PFSK-1 (cell line): ENCODE measurements at regions not wholly inside any gene's neighbourhood (a gene's known extent, or its start where the extent isn't known, plus 50 kb on each side); places are given as distances from the start of the nearest gene placed in this dataset.

Source experiments
- FOXP2 ChIP-seq: optimal IDR thresholded peaks from 2 replicates; pipeline ENCODE3; 2011; ENCODE audit warnings: borderline replicate concordance, control low read depth, inconsistent platforms; ENCODE audit not compliant: insufficient read depth; ENCODE audit errors: extremely low read length, extremely low read depth
- POLR2AphosphoS5 ChIP-seq: IDR thresholded peaks from 2 replicates; pipeline ENCODE4 v1.6.1; 2012; ENCODE audit warnings: low read depth, mild to moderate bottlenecking, control low read depth, low read length, moderate library complexity
- SIN3A ChIP-seq: IDR thresholded peaks from 2 replicates; pipeline ENCODE4 v1.6.1; 2012; ENCODE audit warnings: mild to moderate bottlenecking, low read length, moderate library complexity, borderline replicate concordance; ENCODE audit not compliant: insufficient read depth
- TAF1 ChIP-seq: IDR thresholded peaks from 2 replicates; pipeline ENCODE4 v1.6.1; 2012; ENCODE audit warnings: low read length, control low read depth, borderline replicate concordance; ENCODE audit not compliant: insufficient read depth
- TF ChIP-seq, protein P1 (sequence below), 2 experiments: IDR thresholded peaks; 2 replicates each; pipeline versions ENCODE4 v1.6.1 to v1.8.0; 2011 to 2012; ENCODE audit warnings: low read depth in 2 of 2, low read length in 2 of 2, control low read depth in 1 of 2, inconsistent platforms in 1 of 2, mild to moderate bottlenecking in 1 of 2, moderate library complexity in 1 of 2; ENCODE audit not compliant: insufficient read depth in 1 of 2

DNA sequence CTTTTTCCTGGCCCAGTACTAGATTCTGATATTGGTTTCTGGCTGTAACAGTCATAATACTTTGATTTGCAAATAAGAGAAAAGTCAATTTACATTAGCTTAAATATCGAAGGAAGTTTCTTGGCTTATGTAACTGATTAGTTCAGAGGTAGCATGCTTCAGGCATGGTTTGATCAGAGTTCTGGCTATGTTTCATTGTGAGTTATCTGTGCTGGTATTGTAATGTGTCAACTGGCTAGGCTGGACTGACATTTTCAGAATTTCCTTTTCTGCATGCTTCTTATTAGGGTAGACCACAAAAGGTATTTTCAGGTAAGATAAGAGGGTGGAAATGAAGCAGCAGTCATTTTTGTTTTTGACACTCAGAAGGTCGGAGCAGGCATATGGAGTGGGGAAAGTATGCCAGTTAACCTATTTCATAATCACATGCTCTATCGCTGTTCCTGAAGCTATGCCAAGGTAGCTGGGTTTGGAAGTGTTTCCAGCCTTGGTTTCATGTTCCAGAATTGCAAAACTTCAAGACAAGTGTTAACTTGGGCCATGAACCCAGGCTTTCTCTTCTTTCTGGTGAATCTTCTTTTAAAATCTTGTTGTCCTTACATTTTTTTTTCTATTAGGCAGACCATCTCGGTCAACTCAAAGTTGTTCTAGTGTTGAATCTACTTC is 244.9 kb downstream of the DHX35 start:
- TF ChIP-seq, protein P1, sequence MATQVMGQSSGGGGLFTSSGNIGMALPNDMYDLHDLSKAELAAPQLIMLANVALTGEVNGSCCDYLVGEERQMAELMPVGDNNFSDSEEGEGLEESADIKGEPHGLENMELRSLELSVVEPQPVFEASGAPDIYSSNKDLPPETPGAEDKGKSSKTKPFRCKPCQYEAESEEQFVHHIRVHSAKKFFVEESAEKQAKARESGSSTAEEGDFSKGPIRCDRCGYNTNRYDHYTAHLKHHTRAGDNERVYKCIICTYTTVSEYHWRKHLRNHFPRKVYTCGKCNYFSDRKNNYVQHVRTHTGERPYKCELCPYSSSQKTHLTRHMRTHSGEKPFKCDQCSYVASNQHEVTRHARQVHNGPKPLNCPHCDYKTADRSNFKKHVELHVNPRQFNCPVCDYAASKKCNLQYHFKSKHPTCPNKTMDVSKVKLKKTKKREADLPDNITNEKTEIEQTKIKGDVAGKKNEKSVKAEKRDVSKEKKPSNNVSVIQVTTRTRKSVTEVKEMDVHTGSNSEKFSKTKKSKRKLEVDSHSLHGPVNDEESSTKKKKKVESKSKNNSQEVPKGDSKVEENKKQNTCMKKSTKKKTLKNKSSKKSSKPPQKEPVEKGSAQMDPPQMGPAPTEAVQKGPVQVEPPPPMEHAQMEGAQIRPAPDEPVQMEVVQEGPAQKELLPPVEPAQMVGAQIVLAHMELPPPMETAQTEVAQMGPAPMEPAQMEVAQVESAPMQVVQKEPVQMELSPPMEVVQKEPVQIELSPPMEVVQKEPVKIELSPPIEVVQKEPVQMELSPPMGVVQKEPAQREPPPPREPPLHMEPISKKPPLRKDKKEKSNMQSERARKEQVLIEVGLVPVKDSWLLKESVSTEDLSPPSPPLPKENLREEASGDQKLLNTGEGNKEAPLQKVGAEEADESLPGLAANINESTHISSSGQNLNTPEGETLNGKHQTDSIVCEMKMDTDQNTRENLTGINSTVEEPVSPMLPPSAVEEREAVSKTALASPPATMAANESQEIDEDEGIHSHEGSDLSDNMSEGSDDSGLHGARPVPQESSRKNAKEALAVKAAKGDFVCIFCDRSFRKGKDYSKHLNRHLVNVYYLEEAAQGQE (IDR thresholded peaks at IDR 0.05; ENCODE audit: insufficient read depth in 1 of 2, low read depth in 2 of 2, low read length in 2 of 2): no peak
- TF ChIP-seq POLR2AphosphoS5 (no peak), SIN3A (no peak), TAF1 (no peak), FOXP2 (no peak)

DNA sequence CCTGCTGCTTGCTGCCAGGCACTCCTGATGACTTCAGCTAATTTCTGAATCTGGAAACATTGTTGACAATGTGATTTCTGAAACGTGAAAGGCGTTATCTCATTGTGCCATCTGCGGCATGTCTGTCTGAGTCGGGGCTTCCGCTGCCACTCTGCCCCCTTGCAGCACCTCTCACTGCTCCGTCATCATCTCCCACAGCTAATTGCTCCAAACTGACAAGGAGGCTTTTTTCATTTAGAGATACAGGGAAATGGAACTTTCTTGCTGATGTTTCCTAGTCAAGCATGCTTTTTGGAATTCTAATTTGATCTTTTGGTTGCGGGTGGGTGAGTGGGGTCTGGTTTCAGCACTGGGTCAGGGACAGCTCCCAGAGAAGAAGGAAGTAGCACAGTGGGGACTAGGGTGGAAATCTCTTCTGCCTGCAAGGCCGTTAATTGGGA is 233.5 kb downstream of the DHX35 start:
- TF ChIP-seq SIN3A: no peak
- TF ChIP-seq, protein P1 (IDR thresholded peaks at IDR 0.05; ENCODE audit: insufficient read depth in 1 of 2, low read depth in 2 of 2, low read length in 2 of 2): peak; percentile 67 to 93

DNA sequence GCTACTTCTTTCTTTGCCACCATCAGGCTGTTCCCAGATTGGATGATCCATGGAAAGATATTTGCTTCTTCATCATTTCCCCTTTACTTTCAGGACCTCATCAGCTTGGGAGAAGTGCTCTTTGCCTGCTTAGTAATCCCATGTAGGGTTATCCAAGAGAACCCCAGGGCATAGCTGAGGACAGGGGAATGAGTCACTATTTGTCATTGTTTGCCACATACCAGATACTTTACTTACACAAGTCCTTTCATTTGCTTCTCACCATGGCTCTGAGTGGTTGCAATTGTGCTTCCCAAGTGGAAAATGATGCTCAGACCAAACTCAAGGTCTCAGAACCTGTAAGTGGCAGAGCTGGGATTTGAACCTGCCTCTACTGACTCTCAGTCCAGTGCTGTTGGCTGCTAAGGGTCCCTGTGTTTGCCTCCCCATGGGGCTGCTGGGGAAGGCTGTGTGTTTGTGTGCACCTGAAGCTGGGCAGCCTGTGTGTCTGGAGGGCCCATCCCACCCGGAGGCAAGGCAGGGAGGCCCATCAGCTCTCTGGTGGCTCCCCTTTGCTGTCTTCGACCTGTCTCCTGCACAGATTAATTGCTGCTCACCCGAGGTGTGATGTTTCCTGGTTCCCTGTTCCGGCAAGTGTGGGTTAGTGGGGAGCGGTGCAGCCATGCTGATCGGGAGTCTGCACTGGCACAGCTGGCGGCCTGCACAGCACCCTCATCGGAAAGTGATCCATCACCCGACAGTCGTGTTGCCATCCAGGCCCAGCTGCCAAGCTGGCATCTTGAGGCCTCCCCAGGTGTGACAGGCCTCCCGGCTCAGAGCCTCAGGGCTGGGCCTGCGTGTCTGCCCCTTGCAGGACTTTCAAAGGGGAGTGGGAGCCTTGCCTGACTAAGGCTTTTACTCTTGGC is 228.8 kb downstream of the DHX35 start:
- TF ChIP-seq SIN3A (no peak), FOXP2 (no peak)
- TF ChIP-seq, protein P1 (IDR thresholded peaks at IDR 0.05; ENCODE audit: insufficient read depth in 1 of 2, low read depth in 2 of 2, low read length in 2 of 2): no peak

DNA sequence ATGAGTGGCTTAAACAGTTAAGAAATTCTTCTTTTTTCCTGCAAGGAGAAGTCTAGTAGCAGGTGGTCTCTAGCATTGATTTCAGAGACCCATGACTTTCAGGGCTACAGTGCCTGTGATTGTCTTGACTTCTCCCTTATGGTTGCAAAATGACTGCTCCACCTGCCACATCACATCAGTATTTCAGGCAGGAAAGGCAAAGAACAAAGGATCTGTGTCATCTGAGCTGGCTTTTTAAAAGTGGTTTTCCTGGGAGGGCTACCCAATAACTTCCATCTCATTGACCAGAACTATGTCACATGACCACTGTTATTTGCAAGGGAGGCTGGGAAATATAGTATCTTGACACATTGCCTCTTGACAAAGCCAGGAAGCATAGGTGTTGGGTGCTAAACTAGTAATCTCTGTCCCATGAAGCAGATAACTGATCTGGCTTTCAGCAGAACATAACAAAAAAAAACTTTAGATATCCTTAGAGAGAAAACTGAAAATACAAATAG is 226.2 kb downstream of the DHX35 start:
- TF ChIP-seq, protein P1 (IDR thresholded peaks at IDR 0.05; ENCODE audit: insufficient read depth in 1 of 2, low read depth in 2 of 2, low read length in 2 of 2): no peak
- no peak for TF ChIP-seq TAF1
- no peak for TF ChIP-seq FOXP2
- no peak for TF ChIP-seq SIN3A
- TF ChIP-seq POLR2AphosphoS5: no peak
